ENCODE measurements at regions not wholly inside any gene's neighbourhood (a gene's known extent, or its start where the extent isn't known, plus 50 kb on each side); places are given as distances from the start of the nearest gene placed in this dataset.

GRCh38 chr13:76651286-76651685 lies 234.9 kb downstream of the KCTD12 start:
- DNase-seq = no peak
- TF ChIP-seq EZH2phosphoT487 (IDR thresholded peaks at IDR 0.05; ENCODE audit: low read length) (no peak), CTCF (IDR thresholded peaks at IDR 0.05; ENCODE audit: low read length) (no peak), EZH2 (optimal IDR thresholded peaks at IDR 0.05; ENCODE audit: low read depth, low read length) (no peak)
- no peaks in the 10 kb centered on the region for H3F3A ChIP-seq (ENCODE audit: insufficient read depth, low read length)
- H2AFZ ChIP-seq (ENCODE audit: low read length) = no peak overlapping the region
- H3K4me1 ChIP-seq (ENCODE audit: low read length) = no peaks in the 10 kb centered on the region; the same call in 1 of the 2 replicates
- H3K4me3 ChIP-seq (ENCODE audit: low read length) = no peak overlapping the region
- no peaks in the 10 kb centered on the region for H3K79me2 ChIP-seq (ENCODE audit: low read length)
- H3K36me3 ChIP-seq (replicated peaks; ENCODE audit: insufficient read depth, low read length) = no peaks in the 10 kb centered on the region
- H3K9me3 ChIP-seq (replicated peaks; ENCODE audit: insufficient read depth, low read length) = no peaks in the 10 kb centered on the region
- H3K9me2 ChIP-seq (replicated peaks; ENCODE audit: insufficient read depth, low read length) = no peaks in the 10 kb centered on the region
- H3K9ac ChIP-seq (ENCODE audit: low read length) = no peak overlapping the region
- H3K27ac ChIP-seq (ENCODE audit: low read length) = no peak overlapping the region
- H4K20me1 ChIP-seq (ENCODE audit: insufficient read depth, low read length) = no peaks in the 10 kb centered on the region
- no peak overlapping the region for H3K4me2 ChIP-seq (ENCODE audit: low read depth, low read length)
- H3K27me3 ChIP-seq (replicated peaks; ENCODE audit: insufficient read depth, low read length) = no peaks in the 10 kb centered on the region

GRCh38 chr13:76647550-76647949 lies 238.7 kb downstream of the KCTD12 start:
- Histone ChIP-seq H3K4me1 (ENCODE audit: low read length) (no peaks in the 10 kb centered on the region), H3K9me3 (replicated peaks; ENCODE audit: insufficient read depth, low read length) (no peaks in the 10 kb centered on the region), H3K36me3 (replicated peaks; ENCODE audit: insufficient read depth, low read length) (no peaks in the 10 kb centered on the region), H3K4me2 (ENCODE audit: low read depth, low read length) (no peak overlapping the region), H3F3A (ENCODE audit: insufficient read depth, low read length) (no peaks in the 10 kb centered on the region), H3K4me3 (ENCODE audit: low read length) (no peak overlapping the region), H3K27ac (ENCODE audit: low read length) (no peak overlapping the region), H3K9me2 (replicated peaks; ENCODE audit: insufficient read depth, low read length) (no peaks in the 10 kb centered on the region), H3K9ac (ENCODE audit: low read length) (no peak overlapping the region), H4K20me1 (ENCODE audit: insufficient read depth, low read length) (no peaks in the 10 kb centered on the region), H3K79me2 (ENCODE audit: low read length) (no peaks in the 10 kb centered on the region), H3K27me3 (replicated peaks; ENCODE audit: insufficient read depth, low read length) (no peaks in the 10 kb centered on the region), H2AFZ (ENCODE audit: low read length) (no peak overlapping the region)
- no peak for TF ChIP-seq EZH2 (optimal IDR thresholded peaks at IDR 0.05; ENCODE audit: low read depth, low read length)
- TF ChIP-seq CTCF (IDR thresholded peaks at IDR 0.05; ENCODE audit: low read length) = no peak
- no peak for DNase-seq

- no peaks in the 10 kb centered on the region for H3K9me2 ChIP-seq (replicated peaks; ENCODE audit: insufficient read depth, low read length)
- H3K4me3 ChIP-seq (ENCODE audit: low read length) = no peak overlapping the region
- H3K9me3 ChIP-seq (replicated peaks; ENCODE audit: insufficient read depth, low read length) = no peaks in the 10 kb centered on the region
- no peak overlapping the region for H2AFZ ChIP-seq (ENCODE audit: low read length)
- H3K27me3 ChIP-seq (replicated peaks; ENCODE audit: insufficient read depth, low read length) = no peaks in the 10 kb centered on the region
- no peaks in the 10 kb centered on the region for H4K20me1 ChIP-seq (ENCODE audit: insufficient read depth, low read length)
- no peaks in the 10 kb centered on the region for H3K4me1 ChIP-seq (ENCODE audit: low read length)
- no peak overlapping the region for H3K27ac ChIP-seq (ENCODE audit: low read length)
- no peak overlapping the region for H3K9ac ChIP-seq (ENCODE audit: low read length)
- H3K79me2 ChIP-seq (ENCODE audit: low read length) = no peaks in the 10 kb centered on the region
- no peaks in the 10 kb centered on the region for H3K36me3 ChIP-seq (replicated peaks; ENCODE audit: insufficient read depth, low read length)
- no peak for DNase-seq
- no peak overlapping the region for H3K4me2 ChIP-seq (ENCODE audit: low read depth, low read length)
- H3F3A ChIP-seq (ENCODE audit: insufficient read depth, low read length) = no peaks in the 10 kb centered on the region
- no peak for TF ChIP-seq EZH2 (optimal IDR thresholded peaks at IDR 0.05; ENCODE audit: low read depth, low read length)
- no peak for TF ChIP-seq EZH2phosphoT487 (IDR thresholded peaks at IDR 0.05; ENCODE audit: low read length)
- TF ChIP-seq CTCF (IDR thresholded peaks at IDR 0.05; ENCODE audit: low read length) = no peak
These were observed 239.3 kb downstream of the KCTD12 start for GRCh38 chr13:76646946-76647345.

All from MM.1S (cell line).